SK-N-SH (cell line): ENCODE measurements at regions not wholly inside any gene's neighbourhood (a gene's known extent, or its start where the extent isn't known, plus 50 kb on each side); places are given as distances from the start of the nearest gene placed in this dataset.

Experiments
- ELF1 ChIP-seq: IDR thresholded peaks from 2 replicates; pipeline ENCODE4 v1.4.0; 2012
- EP300 ChIP-seq, 2 experiments: IDR thresholded peaks; 2 replicates each; pipeline versions ENCODE4 v1.4.0 to v1.6.1; 2012; ENCODE audit warnings: borderline replicate concordance in 1 of 2, low read depth in 1 of 2, low read length in 1 of 2
- NFIC ChIP-seq: IDR thresholded peaks from 2 replicates; pipeline ENCODE4 v1.4.0; 2012; ENCODE audit warnings: borderline replicate concordance
- POLR2AphosphoS5 ChIP-seq: IDR thresholded peaks from 2 replicates; pipeline ENCODE4 v1.6.1; 2012; ENCODE audit warnings: low read depth, low read length
- TCF12 ChIP-seq: IDR thresholded peaks from 2 replicates; pipeline ENCODE4 v1.4.0; 2012
- TF ChIP-seq, protein P1 (sequence below): fragments of 200-600 bp; sonication (generic); IDR thresholded peaks from 2 replicates; pipeline ENCODE4 v1.6.1; 2017; ENCODE audit warnings: antibody characterized with exemption, mild to moderate bottlenecking, moderate library complexity
- TF ChIP-seq, protein P2 (sequence below): IDR thresholded peaks from 2 replicates; pipeline ENCODE4 v1.6.1; 2012; ENCODE audit warnings: mild to moderate bottlenecking, low read depth, low read length, moderate library complexity

DNA sequence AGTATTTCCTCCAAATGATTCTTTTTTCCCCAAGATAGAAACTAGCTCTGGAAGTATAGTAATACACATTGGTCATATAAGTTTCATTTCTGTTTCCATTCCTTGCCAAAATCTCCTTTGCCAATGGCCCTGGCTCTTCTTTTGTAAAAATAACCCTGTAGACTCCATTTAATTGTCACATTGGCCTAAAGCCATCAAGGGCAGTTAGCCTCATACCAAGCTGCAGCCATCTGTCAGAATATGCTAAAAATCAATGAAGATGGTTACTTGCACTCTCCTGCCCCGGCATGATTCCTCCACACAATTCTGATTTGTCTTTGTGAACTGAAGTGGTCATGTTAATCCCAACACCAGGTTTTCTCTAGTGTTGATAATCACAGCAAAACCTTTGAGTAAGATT is 380.5 kb downstream of the SH2D1A start:
- TF ChIP-seq, protein P1, sequence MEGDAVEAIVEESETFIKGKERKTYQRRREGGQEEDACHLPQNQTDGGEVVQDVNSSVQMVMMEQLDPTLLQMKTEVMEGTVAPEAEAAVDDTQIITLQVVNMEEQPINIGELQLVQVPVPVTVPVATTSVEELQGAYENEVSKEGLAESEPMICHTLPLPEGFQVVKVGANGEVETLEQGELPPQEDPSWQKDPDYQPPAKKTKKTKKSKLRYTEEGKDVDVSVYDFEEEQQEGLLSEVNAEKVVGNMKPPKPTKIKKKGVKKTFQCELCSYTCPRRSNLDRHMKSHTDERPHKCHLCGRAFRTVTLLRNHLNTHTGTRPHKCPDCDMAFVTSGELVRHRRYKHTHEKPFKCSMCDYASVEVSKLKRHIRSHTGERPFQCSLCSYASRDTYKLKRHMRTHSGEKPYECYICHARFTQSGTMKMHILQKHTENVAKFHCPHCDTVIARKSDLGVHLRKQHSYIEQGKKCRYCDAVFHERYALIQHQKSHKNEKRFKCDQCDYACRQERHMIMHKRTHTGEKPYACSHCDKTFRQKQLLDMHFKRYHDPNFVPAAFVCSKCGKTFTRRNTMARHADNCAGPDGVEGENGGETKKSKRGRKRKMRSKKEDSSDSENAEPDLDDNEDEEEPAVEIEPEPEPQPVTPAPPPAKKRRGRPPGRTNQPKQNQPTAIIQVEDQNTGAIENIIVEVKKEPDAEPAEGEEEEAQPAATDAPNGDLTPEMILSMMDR = no peak
- TF ChIP-seq TCF12 = no peak
- TF ChIP-seq, protein P2, sequence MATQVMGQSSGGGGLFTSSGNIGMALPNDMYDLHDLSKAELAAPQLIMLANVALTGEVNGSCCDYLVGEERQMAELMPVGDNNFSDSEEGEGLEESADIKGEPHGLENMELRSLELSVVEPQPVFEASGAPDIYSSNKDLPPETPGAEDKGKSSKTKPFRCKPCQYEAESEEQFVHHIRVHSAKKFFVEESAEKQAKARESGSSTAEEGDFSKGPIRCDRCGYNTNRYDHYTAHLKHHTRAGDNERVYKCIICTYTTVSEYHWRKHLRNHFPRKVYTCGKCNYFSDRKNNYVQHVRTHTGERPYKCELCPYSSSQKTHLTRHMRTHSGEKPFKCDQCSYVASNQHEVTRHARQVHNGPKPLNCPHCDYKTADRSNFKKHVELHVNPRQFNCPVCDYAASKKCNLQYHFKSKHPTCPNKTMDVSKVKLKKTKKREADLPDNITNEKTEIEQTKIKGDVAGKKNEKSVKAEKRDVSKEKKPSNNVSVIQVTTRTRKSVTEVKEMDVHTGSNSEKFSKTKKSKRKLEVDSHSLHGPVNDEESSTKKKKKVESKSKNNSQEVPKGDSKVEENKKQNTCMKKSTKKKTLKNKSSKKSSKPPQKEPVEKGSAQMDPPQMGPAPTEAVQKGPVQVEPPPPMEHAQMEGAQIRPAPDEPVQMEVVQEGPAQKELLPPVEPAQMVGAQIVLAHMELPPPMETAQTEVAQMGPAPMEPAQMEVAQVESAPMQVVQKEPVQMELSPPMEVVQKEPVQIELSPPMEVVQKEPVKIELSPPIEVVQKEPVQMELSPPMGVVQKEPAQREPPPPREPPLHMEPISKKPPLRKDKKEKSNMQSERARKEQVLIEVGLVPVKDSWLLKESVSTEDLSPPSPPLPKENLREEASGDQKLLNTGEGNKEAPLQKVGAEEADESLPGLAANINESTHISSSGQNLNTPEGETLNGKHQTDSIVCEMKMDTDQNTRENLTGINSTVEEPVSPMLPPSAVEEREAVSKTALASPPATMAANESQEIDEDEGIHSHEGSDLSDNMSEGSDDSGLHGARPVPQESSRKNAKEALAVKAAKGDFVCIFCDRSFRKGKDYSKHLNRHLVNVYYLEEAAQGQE = no peak
- no peak for TF ChIP-seq ELF1
- TF ChIP-seq EP300 (IDR thresholded peaks at IDR 0.05; ENCODE audit: borderline replicate concordance in 1 of 2, low read depth in 1 of 2, low read length in 1 of 2) = no peak
- no peak for TF ChIP-seq NFIC
- no peak for TF ChIP-seq POLR2AphosphoS5
